ENCODE measurements at regions not wholly inside any gene's neighbourhood (a gene's known extent, or its start where the extent isn't known, plus 50 kb on each side); places are given as distances from the start of the nearest gene placed in this dataset.

DNA sequence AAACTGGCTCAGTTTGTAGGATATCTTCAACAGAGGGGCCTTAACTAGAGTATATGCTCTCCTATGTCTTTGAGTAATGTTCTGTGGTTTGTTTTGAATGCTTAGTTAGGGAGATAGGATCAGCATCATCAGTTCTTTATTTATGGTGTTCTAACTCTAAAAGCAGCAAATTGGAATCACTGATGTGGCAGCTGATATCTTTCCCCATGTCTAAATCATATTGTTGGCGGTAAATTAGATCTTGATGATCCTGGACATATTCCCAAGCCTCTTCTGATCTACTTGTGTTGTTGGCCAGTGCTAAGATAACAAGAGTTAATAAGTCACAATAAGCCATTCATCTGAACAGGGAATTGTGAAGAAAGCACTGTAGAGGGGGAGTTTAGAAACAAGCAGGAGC is 332.4 kb upstream of the DAB2 start:
- TF ChIP-seq CTCF (IDR thresholded peaks at IDR 0.05; ENCODE audit: low read length) (no peak), EZH2 (IDR thresholded peaks at IDR 0.05; ENCODE audit: borderline replicate concordance, low read length) (no peak)
